SK-N-SH treated with all-trans-retinoic acid at 6 μM for 48 hours (cell line): ENCODE measurements at regions not wholly inside any gene's neighbourhood (a gene's known extent, or its start where the extent isn't known, plus 50 kb on each side); places are given as distances from the start of the nearest gene placed in this dataset.
"Not testable (repeated sequence)": the region's sequence is repeated elsewhere in the genome, so short reads cannot be mapped to it uniquely, and the experiment has no call there.

Experiments used
- ATAC-seq: fragments of 200-7000 bp; cut with Tn5 transposase; 3 replicates; pipeline ENCODE4 v1.9.1; 2020; ENCODE audit warnings: mild to moderate bottlenecking, moderate library complexity
- ARNTL ChIP-seq: fragments of 450-650 bp; formaldehyde crosslinking; IDR thresholded peaks from 2 replicates; pipeline ENCODE4 v1.5.0; 2020; ENCODE audit warnings: low read depth, mild to moderate bottlenecking, moderate library complexity, borderline replicate concordance
- BACH2 ChIP-seq: fragments of 250-450 bp; sonication (Bioruptor Pico); IDR thresholded peaks from 2 replicates; pipeline ENCODE4 v1.9.0; 2021; ENCODE audit warnings: mild to moderate bottlenecking, borderline replicate concordance
- CSDC2 ChIP-seq: fragments of 250-450 bp; sonication (Bioruptor Pico); IDR thresholded peaks from 2 replicates; pipeline ENCODE4 v1.5.0; 2020; ENCODE audit warnings: mild to moderate bottlenecking, moderate library complexity
- ESRRG ChIP-seq: fragments of 250-450 bp; sonication (Bioruptor Pico); IDR thresholded peaks from 2 replicates; pipeline ENCODE4 v1.6.1; 2021; ENCODE audit warnings: mild to moderate bottlenecking
- GLIS3 ChIP-seq: fragments of 250-450 bp; sonication (Bioruptor Pico); IDR thresholded peaks from 2 replicates; pipeline ENCODE4 v1.5.0; 2020; ENCODE audit warnings: mild to moderate bottlenecking, moderate library complexity
- ISL1 ChIP-seq: fragments of 250-450 bp; sonication (Bioruptor Pico); IDR thresholded peaks from 2 replicates; pipeline ENCODE4 v2.1.2; 2022; ENCODE audit warnings: mild to moderate bottlenecking, moderate library complexity
- OSR1 ChIP-seq: fragments of 250-450 bp; sonication (Bioruptor Pico); IDR thresholded peaks from 2 replicates; pipeline ENCODE4 v1.8.0; 2022; ENCODE audit warnings: moderate library complexity, mild to moderate bottlenecking, inconsistent platforms
- PPARA ChIP-seq: fragments of 250-450 bp; sonication (Bioruptor Pico); IDR thresholded peaks from 2 replicates; pipeline ENCODE4 v1.5.0; 2020; ENCODE audit warnings: mild to moderate bottlenecking, borderline replicate concordance
- RARB ChIP-seq: fragments of 250-450 bp; sonication (Bioruptor Pico); IDR thresholded peaks from 2 replicates; pipeline ENCODE4 v1.8.0; 2021; ENCODE audit warnings: mild to moderate bottlenecking, moderate library complexity
- SNAI2 ChIP-seq: fragments of 250-450 bp; sonication (Bioruptor Pico); IDR thresholded peaks from 2 replicates; pipeline ENCODE4 v1.5.0; 2020; ENCODE audit warnings: mild to moderate bottlenecking, moderate library complexity
- TOX ChIP-seq: fragments of 250-450 bp; sonication (Bioruptor Pico); IDR thresholded peaks from 2 replicates; pipeline ENCODE4 v1.8.0; 2021; ENCODE audit warnings: mild to moderate bottlenecking, moderate library complexity, borderline replicate concordance
- ZC3H10 ChIP-seq: fragments of 250-450 bp; sonication (Bioruptor Pico); IDR thresholded peaks from 2 replicates; pipeline ENCODE4 v1.5.1; 2021; ENCODE audit warnings: mild to moderate bottlenecking, moderate library complexity
- ZFP30 ChIP-seq: fragments of 450-650 bp; formaldehyde crosslinking; IDR thresholded peaks from 2 replicates; pipeline ENCODE4 v1.5.0; 2022; ENCODE audit warnings: mild to moderate bottlenecking, moderate library complexity
- ZNF565 ChIP-seq: fragments of 450-650 bp; formaldehyde crosslinking; conservative IDR thresholded peaks from 2 replicates; pipeline ENCODE4 v1.5.0; 2020; ENCODE audit warnings: low read depth, mild to moderate bottlenecking, moderate library complexity
- ZNF8 ChIP-seq: fragments of 450-650 bp; formaldehyde crosslinking; IDR thresholded peaks from 2 replicates; pipeline ENCODE4 v1.5.0; 2020; ENCODE audit warnings: mild to moderate bottlenecking, moderate library complexity
- TF ChIP-seq, protein P1 (sequence below): fragments of 250-450 bp; sonication (Bioruptor Pico); IDR thresholded peaks from 2 replicates; pipeline ENCODE4 v1.5.1; 2020; ENCODE audit warnings: low read depth, mild to moderate bottlenecking, moderate library complexity
- TF ChIP-seq, protein P2 (sequence below): fragments of 250-450 bp; sonication (Bioruptor Pico); IDR thresholded peaks from 2 replicates; pipeline ENCODE4 v1.5.0; 2020; ENCODE audit warnings: mild to moderate bottlenecking, moderate library complexity
- TF ChIP-seq, protein P3 (sequence below): fragments of 250-450 bp; sonication (Bioruptor Pico); IDR thresholded peaks from 2 replicates; pipeline ENCODE4 v1.8.0; 2020; ENCODE audit warnings: mild to moderate bottlenecking, moderate library complexity, borderline replicate concordance
- TF ChIP-seq, protein P4 (sequence below): fragments of 250-450 bp; sonication (Bioruptor Pico); IDR thresholded peaks from 2 replicates; pipeline ENCODE4 v1.8.0; 2021; ENCODE audit warnings: low read depth, mild to moderate bottlenecking, moderate library complexity, borderline replicate concordance

DNA sequence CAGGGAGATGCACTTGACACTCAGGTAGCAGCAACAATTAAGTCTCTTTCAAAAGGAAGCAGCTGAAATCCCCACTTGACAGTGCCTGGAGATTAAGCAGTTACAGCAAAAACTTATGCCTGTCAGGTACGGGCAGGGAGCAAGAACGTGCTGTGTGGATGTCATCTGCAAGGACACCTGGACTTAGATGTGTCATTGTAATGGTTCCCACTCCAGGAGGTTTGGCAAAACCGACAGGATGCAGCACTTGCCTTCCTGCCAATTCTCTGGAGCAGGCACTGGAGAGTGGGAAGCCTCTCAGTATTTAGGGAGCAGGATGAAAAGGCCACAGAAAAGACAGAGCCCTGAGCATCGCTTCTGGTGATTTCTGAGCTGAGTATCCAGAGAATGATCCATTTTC lies 292.4 kb downstream of the PDCD6IP start (continued):
- TF ChIP-seq, protein P1, sequence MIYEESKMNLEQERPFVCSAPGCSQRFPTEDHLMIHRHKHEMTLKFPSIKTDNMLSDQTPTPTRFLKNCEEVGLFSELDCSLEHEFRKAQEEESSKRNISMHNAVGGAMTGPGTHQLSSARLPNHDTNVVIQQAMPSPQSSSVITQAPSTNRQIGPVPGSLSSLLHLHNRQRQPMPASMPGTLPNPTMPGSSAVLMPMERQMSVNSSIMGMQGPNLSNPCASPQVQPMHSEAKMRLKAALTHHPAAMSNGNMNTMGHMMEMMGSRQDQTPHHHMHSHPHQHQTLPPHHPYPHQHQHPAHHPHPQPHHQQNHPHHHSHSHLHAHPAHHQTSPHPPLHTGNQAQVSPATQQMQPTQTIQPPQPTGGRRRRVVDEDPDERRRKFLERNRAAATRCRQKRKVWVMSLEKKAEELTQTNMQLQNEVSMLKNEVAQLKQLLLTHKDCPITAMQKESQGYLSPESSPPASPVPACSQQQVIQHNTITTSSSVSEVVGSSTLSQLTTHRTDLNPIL (CRISPR knock-in tag), result no peak

DNA sequence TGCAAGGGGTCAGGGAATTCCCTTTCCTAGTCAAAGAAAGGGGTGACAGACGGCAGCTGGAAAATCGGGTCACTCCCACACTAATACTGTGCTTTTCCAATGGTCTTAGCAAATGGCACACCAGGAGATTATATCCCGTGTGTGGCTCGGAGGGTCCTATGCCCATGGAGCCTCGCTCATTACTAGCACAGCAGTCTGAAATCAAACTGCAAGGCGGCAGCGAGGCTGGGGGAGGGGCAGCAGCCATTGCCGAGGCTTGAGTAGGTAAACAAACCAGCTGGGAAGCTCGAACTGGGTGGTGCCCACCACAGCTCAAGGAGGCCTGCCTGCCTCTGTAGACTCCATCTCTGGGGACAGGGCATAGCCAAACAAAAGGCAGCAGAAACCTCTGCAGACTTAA lies 295.9 kb downstream of the PDCD6IP start:
- not testable (repeated sequence) for ATAC-seq

DNA sequence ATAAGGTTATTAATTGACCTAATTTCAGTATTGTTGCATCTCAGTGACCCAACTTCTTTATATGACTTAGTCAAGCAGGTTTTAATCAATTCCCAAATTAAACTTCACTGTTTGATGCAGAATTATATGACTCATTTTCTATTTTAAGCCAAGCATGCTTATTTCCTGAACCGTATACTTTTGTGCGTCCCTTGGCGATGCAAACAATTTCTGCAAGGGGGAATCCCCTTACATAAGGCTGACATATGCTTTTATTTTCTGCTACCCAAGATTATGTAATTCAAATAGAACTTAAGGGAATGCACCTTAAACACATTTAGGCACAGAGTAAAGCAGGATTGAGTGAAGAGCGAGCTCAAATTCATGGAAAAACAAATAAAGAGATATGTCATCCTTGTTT lies 303.9 kb downstream of the PDCD6IP start:
- ATAC-seq, result no peak
- TF ChIP-seq ZNF565 (CRISPR knock-in tag) (no peak), TOX (CRISPR knock-in tag) (no peak), PPARA (CRISPR knock-in tag) (no peak), ARNTL (CRISPR knock-in tag) (no peak), ZC3H10 (CRISPR knock-in tag) (no peak), GLIS3 (CRISPR knock-in tag) (no peak), ZFP30 (CRISPR knock-in tag) (no peak), ZNF8 (no peak), ISL1 (CRISPR knock-in tag) (no peak), RARB (no peak), OSR1 (CRISPR knock-in tag) (no peak), BACH2 (CRISPR knock-in tag) (no peak)
- TF ChIP-seq, protein P1 (CRISPR knock-in tag), result no peak
- TF ChIP-seq, protein P2, sequence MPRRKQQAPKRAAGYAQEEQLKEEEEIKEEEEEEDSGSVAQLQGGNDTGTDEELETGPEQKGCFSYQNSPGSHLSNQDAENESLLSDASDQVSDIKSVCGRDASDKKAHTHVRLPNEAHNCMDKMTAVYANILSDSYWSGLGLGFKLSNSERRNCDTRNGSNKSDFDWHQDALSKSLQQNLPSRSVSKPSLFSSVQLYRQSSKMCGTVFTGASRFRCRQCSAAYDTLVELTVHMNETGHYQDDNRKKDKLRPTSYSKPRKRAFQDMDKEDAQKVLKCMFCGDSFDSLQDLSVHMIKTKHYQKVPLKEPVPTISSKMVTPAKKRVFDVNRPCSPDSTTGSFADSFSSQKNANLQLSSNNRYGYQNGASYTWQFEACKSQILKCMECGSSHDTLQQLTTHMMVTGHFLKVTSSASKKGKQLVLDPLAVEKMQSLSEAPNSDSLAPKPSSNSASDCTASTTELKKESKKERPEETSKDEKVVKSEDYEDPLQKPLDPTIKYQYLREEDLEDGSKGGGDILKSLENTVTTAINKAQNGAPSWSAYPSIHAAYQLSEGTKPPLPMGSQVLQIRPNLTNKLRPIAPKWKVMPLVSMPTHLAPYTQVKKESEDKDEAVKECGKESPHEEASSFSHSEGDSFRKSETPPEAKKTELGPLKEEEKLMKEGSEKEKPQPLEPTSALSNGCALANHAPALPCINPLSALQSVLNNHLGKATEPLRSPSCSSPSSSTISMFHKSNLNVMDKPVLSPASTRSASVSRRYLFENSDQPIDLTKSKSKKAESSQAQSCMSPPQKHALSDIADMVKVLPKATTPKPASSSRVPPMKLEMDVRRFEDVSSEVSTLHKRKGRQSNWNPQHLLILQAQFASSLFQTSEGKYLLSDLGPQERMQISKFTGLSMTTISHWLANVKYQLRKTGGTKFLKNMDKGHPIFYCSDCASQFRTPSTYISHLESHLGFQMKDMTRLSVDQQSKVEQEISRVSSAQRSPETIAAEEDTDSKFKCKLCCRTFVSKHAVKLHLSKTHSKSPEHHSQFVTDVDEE (CRISPR knock-in tag), result no peak
- TF ChIP-seq, protein P3, sequence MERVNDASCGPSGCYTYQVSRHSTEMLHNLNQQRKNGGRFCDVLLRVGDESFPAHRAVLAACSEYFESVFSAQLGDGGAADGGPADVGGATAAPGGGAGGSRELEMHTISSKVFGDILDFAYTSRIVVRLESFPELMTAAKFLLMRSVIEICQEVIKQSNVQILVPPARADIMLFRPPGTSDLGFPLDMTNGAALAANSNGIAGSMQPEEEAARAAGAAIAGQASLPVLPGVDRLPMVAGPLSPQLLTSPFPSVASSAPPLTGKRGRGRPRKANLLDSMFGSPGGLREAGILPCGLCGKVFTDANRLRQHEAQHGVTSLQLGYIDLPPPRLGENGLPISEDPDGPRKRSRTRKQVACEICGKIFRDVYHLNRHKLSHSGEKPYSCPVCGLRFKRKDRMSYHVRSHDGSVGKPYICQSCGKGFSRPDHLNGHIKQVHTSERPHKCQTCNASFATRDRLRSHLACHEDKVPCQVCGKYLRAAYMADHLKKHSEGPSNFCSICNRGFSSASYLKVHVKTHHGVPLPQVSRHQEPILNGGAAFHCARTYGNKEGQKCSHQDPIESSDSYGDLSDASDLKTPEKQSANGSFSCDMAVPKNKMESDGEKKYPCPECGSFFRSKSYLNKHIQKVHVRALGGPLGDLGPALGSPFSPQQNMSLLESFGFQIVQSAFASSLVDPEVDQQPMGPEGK (CRISPR knock-in tag), result no peak
- TF ChIP-seq, protein P4, sequence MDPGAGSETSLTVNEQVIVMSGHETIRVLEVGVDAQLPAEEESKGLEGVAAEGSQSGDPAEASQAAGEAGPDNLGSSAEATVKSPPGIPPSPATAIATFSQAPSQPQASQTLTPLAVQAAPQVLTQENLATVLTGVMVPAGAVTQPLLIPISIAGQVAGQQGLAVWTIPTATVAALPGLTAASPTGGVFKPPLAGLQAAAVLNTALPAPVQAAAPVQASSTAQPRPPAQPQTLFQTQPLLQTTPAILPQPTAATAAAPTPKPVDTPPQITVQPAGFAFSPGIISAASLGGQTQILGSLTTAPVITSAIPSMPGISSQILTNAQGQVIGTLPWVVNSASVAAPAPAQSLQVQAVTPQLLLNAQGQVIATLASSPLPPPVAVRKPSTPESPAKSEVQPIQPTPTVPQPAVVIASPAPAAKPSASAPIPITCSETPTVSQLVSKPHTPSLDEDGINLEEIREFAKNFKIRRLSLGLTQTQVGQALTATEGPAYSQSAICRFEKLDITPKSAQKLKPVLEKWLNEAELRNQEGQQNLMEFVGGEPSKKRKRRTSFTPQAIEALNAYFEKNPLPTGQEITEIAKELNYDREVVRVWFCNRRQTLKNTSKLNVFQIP, result no peak

DNA sequence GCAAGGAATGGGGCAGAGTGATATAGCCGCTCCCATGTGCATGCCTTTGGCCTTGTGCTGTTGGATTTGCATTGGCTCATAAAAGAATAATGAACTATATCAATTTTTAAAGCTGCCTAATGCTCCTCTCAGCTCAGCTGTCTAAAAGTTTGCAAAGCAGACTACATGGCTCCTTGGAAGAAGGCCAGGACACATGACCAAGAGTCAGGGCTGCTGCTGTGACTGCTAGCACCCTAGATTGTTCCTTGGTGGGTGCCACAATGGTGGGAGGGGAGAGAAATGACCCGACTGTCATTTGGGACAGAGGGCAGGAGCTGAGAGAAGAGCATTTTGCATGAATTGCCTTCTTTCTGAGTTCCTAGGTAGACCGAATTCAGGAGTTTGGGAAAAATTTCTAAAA lies 307.9 kb downstream of the PDCD6IP start:
- no peak for ATAC-seq
- TF ChIP-seq, protein P4, result no peak
- no peak for TF ChIP-seq CSDC2 (CRISPR knock-in tag)
- no peak for TF ChIP-seq PPARA (CRISPR knock-in tag)
- no peak for TF ChIP-seq ESRRG (CRISPR knock-in tag)
- TF ChIP-seq OSR1 (CRISPR knock-in tag), result no peak
- TF ChIP-seq, protein P1 (CRISPR knock-in tag), result no peak
- no peak for TF ChIP-seq ZNF8
- TF ChIP-seq SNAI2 (CRISPR knock-in tag), result no peak
- TF ChIP-seq ZNF565 (CRISPR knock-in tag), result no peak
- TF ChIP-seq, protein P3 (CRISPR knock-in tag), result no peak
- no peak for TF ChIP-seq GLIS3 (CRISPR knock-in tag)
